T1000 (cell line): ENCODE measurements at regions not wholly inside any gene's neighbourhood (a gene's known extent, or its start where the extent isn't known, plus 50 kb on each side); places are given as distances from the start of the nearest gene placed in this dataset.
"Not testable (repeated sequence)": the region's sequence is repeated elsewhere in the genome, so short reads cannot be mapped to it uniquely, and the experiment has no call there.

Experiments used
- DNase-seq: peaks from one replicate; lab custom pipeline; 2025; ENCODE audit warnings: mixed read lengths; lab: John Stamatoyannopoulos, UW

GRCh38 chr6:18527836-18528743 lies 140.9 kb downstream of the RNF144B start:
- DNase-seq, result no peak

- no peak for DNase-seq
Measured at GRCh38 chr6:18530201-18530600, 143.1 kb downstream of the RNF144B start.

GRCh38 chr6:18532139-18532538 lies 145.0 kb downstream of the RNF144B start:
- no peak for DNase-seq

GRCh38 chr6:18533793-18534192 lies 146.6 kb downstream of the RNF144B start:
- DNase-seq, result no peak

GRCh38 chr6:18536591-18537055 lies 149.5 kb downstream of the RNF144B start:
- no peak for DNase-seq

GRCh38 chr6:18538315-18538714 lies 151.2 kb downstream of the RNF144B start:
- DNase-seq, result no peak

- DNase-seq, result no peak
Measured at GRCh38 chr6:18543051-18543450, 155.9 kb downstream of the RNF144B start.

- DNase-seq, result not testable (repeated sequence)
Measured at GRCh38 chr6:18545142-18545541, 158.0 kb downstream of the RNF144B start.

- DNase-seq, result no peak
Measured at GRCh38 chr6:18545726-18546125, 158.6 kb downstream of the RNF144B start.

GRCh38 chr6:18550119-18550518 lies 163.0 kb downstream of the RNF144B start:
- no peak for DNase-seq

- DNase-seq, result peak; percentile 3
Measured at GRCh38 chr6:18551228-18551627, 164.1 kb downstream of the RNF144B start.

- DNase-seq, result no peak
Measured at GRCh38 chr6:18555750-18556149, 168.6 kb downstream of the RNF144B start.

GRCh38 chr6:18561037-18561750 lies 174.0 kb downstream of the RNF144B start:
- no peak for DNase-seq

- no peak for DNase-seq
Measured at GRCh38 chr6:18562726-18563125, 175.6 kb downstream of the RNF144B start.

GRCh38 chr6:18564775-18565174 lies 177.6 kb downstream of the RNF144B start:
- no peak for DNase-seq

GRCh38 chr6:18565231-18565630 lies 178.1 kb downstream of the RNF144B start:
- no peak for DNase-seq

- no peak for DNase-seq
Measured at GRCh38 chr6:18567380-18567779, 180.2 kb downstream of the RNF144B start.

- no peak for DNase-seq
Measured at GRCh38 chr6:18577491-18577890, 190.3 kb downstream of the RNF144B start.

GRCh38 chr6:18579166-18579565 lies 192.0 kb downstream of the RNF144B start:
- DNase-seq, result no peak

- no peak for DNase-seq
Measured at GRCh38 chr6:18579869-18580268, 192.7 kb downstream of the RNF144B start.

- DNase-seq, result no peak
Measured at GRCh38 chr6:18584372-18584771, 197.2 kb downstream of the RNF144B start.

GRCh38 chr6:18585032-18585573 lies 198.0 kb downstream of the RNF144B start:
- peak; percentile 54 for DNase-seq

GRCh38 chr6:18586133-18586532 lies 199.0 kb downstream of the RNF144B start:
- no peak for DNase-seq
